SK-N-SH (cell line): ENCODE measurements at regions not wholly inside any gene's neighbourhood (a gene's known extent, or its start where the extent isn't known, plus 50 kb on each side); places are given as distances from the start of the nearest gene placed in this dataset.

ENCODE experiments used
- EP300 ChIP-seq, 2 experiments: IDR thresholded peaks; 2 replicates each; pipeline versions ENCODE4 v1.4.0 to v1.6.1; 2012; ENCODE audit warnings: borderline replicate concordance in 1 of 2, low read depth in 1 of 2, low read length in 1 of 2
- EZH2phosphoT487 ChIP-seq: fragments of 200-600 bp; sonication (generic); IDR thresholded peaks from 2 replicates; pipeline ENCODE4 v1.6.1; 2017; ENCODE audit warnings: low read depth, mixed run types, mild to moderate bottlenecking, antibody characterized with exemption, moderate library complexity, borderline replicate concordance
- FOSL2 ChIP-seq: IDR thresholded peaks from 2 replicates; pipeline ENCODE4 v1.4.0; 2012; ENCODE audit warnings: low read depth, mild to moderate bottlenecking, moderate library complexity, borderline replicate concordance
- POLR2AphosphoS5 ChIP-seq: IDR thresholded peaks from 2 replicates; pipeline ENCODE4 v1.6.1; 2012; ENCODE audit warnings: low read depth, low read length
- SMC3 ChIP-seq: IDR thresholded peaks from 2 replicates; pipeline ENCODE4 v1.6.1; 2012; ENCODE audit warnings: low read depth, low read length, improper control_type of control experiment
- TF ChIP-seq, protein P1 (sequence below): IDR thresholded peaks from 2 replicates; pipeline ENCODE4 v1.4.0; 2012; ENCODE audit warnings: low read depth, borderline replicate concordance
- TF ChIP-seq, protein P2 (sequence below): fragments of 200-600 bp; sonication (generic); IDR thresholded peaks from 2 replicates; pipeline ENCODE4 v1.6.1; 2017; ENCODE audit warnings: antibody characterized with exemption, mild to moderate bottlenecking, moderate library complexity
- TF ChIP-seq, protein P3 (sequence below): IDR thresholded peaks from 2 replicates; pipeline ENCODE4 v1.6.1; 2012; ENCODE audit warnings: mild to moderate bottlenecking, low read depth, low read length, moderate library complexity

DNA sequence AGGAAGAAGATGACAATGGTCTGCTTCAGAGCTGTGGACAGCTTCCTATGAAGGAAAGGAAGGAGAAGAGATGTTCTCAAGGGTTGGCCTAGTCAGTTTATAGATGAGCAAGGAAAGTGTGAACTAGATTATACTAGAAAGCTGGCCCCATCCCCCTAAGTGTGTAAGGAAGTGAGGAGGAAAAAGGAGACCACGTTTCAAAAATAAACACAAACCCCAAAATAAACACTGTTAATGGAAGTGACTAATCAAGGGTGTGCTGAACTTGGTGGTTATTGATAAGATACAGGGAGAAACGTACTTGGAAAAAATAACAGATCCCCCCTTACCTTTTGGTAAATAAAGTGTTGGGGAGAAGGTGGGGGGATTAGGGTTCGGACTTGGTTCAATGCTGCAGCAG, 267.1 kb downstream of the SOX9 start:
- TF ChIP-seq EZH2phosphoT487 (no peak), FOSL2 (no peak), SMC3 (no peak), EP300 (IDR thresholded peaks at IDR 0.05; ENCODE audit: borderline replicate concordance in 1 of 2, low read depth in 1 of 2, low read length in 1 of 2) (no peak), POLR2AphosphoS5 (no peak)
- TF ChIP-seq, protein P1, sequence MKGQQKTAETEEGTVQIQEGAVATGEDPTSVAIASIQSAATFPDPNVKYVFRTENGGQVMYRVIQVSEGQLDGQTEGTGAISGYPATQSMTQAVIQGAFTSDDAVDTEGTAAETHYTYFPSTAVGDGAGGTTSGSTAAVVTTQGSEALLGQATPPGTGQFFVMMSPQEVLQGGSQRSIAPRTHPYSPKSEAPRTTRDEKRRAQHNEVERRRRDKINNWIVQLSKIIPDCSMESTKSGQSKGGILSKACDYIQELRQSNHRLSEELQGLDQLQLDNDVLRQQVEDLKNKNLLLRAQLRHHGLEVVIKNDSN, result no peak
- TF ChIP-seq, protein P2, sequence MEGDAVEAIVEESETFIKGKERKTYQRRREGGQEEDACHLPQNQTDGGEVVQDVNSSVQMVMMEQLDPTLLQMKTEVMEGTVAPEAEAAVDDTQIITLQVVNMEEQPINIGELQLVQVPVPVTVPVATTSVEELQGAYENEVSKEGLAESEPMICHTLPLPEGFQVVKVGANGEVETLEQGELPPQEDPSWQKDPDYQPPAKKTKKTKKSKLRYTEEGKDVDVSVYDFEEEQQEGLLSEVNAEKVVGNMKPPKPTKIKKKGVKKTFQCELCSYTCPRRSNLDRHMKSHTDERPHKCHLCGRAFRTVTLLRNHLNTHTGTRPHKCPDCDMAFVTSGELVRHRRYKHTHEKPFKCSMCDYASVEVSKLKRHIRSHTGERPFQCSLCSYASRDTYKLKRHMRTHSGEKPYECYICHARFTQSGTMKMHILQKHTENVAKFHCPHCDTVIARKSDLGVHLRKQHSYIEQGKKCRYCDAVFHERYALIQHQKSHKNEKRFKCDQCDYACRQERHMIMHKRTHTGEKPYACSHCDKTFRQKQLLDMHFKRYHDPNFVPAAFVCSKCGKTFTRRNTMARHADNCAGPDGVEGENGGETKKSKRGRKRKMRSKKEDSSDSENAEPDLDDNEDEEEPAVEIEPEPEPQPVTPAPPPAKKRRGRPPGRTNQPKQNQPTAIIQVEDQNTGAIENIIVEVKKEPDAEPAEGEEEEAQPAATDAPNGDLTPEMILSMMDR, result no peak
- TF ChIP-seq, protein P3, sequence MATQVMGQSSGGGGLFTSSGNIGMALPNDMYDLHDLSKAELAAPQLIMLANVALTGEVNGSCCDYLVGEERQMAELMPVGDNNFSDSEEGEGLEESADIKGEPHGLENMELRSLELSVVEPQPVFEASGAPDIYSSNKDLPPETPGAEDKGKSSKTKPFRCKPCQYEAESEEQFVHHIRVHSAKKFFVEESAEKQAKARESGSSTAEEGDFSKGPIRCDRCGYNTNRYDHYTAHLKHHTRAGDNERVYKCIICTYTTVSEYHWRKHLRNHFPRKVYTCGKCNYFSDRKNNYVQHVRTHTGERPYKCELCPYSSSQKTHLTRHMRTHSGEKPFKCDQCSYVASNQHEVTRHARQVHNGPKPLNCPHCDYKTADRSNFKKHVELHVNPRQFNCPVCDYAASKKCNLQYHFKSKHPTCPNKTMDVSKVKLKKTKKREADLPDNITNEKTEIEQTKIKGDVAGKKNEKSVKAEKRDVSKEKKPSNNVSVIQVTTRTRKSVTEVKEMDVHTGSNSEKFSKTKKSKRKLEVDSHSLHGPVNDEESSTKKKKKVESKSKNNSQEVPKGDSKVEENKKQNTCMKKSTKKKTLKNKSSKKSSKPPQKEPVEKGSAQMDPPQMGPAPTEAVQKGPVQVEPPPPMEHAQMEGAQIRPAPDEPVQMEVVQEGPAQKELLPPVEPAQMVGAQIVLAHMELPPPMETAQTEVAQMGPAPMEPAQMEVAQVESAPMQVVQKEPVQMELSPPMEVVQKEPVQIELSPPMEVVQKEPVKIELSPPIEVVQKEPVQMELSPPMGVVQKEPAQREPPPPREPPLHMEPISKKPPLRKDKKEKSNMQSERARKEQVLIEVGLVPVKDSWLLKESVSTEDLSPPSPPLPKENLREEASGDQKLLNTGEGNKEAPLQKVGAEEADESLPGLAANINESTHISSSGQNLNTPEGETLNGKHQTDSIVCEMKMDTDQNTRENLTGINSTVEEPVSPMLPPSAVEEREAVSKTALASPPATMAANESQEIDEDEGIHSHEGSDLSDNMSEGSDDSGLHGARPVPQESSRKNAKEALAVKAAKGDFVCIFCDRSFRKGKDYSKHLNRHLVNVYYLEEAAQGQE, result no peak
